Mesothelial cell of epicardium (in vitro differentiated cells): ENCODE measurements at regions not wholly inside any gene's neighbourhood (a gene's known extent, or its start where the extent isn't known, plus 50 kb on each side); places are given as distances from the start of the nearest gene placed in this dataset.

ENCODE experiments used
- DNase-seq, 2 experiments: peaks; one replicate each; pipeline ENCODE4 v3.0.0; 2021; ENCODE audit warnings: low spot score in 2 of 2; ENCODE audit not compliant: unreplicated experiment in 2 of 2
- H3K27ac Mint-ChIP-seq: 2 replicates; pipeline ENCODE4 v1.8.0; 2021; ENCODE audit warnings: mixed read lengths
- H3K27me3 Mint-ChIP-seq: 2 replicates; pipeline ENCODE4 v1.8.0; 2021; ENCODE audit warnings: low read depth, mixed read lengths
- H3K36me3 Mint-ChIP-seq: 2 replicates; pipeline ENCODE4 v1.8.0; 2021; ENCODE audit warnings: mixed read lengths
- H3K4me1 Mint-ChIP-seq: 2 replicates; pipeline ENCODE4 v1.8.0; 2021; ENCODE audit warnings: mixed read lengths
- H3K4me3 Mint-ChIP-seq: 2 replicates; pipeline ENCODE4 v1.8.0; 2021; ENCODE audit warnings: mild to moderate bottlenecking, moderate library complexity, mixed read lengths
- H3K9me3 Mint-ChIP-seq: 2 replicates; pipeline ENCODE4 v1.8.0; 2021; ENCODE audit warnings: mixed read lengths
- CTCF ChIP-seq: fragments of 200-600 bp; sonication (generic); IDR thresholded peaks from one replicate; pipeline ENCODE4 v1.5.0; 2021; ENCODE audit warnings: antibody characterized with exemption; ENCODE audit not compliant: unreplicated experiment

- no peak for TF ChIP-seq CTCF
- Mint-ChIP-seq H3K4me3 (no peak overlapping the region), H3K4me1 (no peaks in the 10 kb centered on the region), H3K9me3 (no peaks in the 10 kb centered on the region), H3K36me3 (no peaks in the 10 kb centered on the region), H3K27ac (no peak overlapping the region), H3K27me3 (no peaks in the 10 kb centered on the region)
- no peak for DNase-seq
Measured at GRCh38 chr1:173280899-173281660, 73.9 kb upstream of the TNFSF4 start.

GRCh38 chr1:173285048-173285447, 77.9 kb upstream of the TNFSF4 start:
- Mint-ChIP-seq H3K27me3 (no peaks in the 10 kb centered on the region), H3K9me3 (peaks cover 7% of the 10 kb centered on the region), H3K27ac (no peak overlapping the region), H3K4me3 (no peak overlapping the region), H3K36me3 (no peaks in the 10 kb centered on the region), H3K4me1 (no peaks in the 10 kb centered on the region)
- TF ChIP-seq CTCF: no peak
- DNase-seq: no peak

- Mint-ChIP-seq H3K27me3 (no peaks in the 10 kb centered on the region), H3K36me3 (no peaks in the 10 kb centered on the region), H3K4me1 (no peaks in the 10 kb centered on the region), H3K9me3 (peaks cover 17% of the 10 kb centered on the region), H3K27ac (no peak overlapping the region), H3K4me3 (no peak overlapping the region)
- TF ChIP-seq CTCF: no peak
- DNase-seq: no peak
Measured at GRCh38 chr1:173287785-173288184, 80.7 kb upstream of the TNFSF4 start.

GRCh38 chr1:173293756-173294155, 86.6 kb upstream of the TNFSF4 start:
- Mint-ChIP-seq H3K27me3 (peaks cover 10% of the 10 kb centered on the region), H3K4me3 (no peak overlapping the region), H3K27ac (no peak overlapping the region), H3K36me3 (no peaks in the 10 kb centered on the region), H3K9me3 (peaks cover 26% of the 10 kb centered on the region), H3K4me1 (no peaks in the 10 kb centered on the region)
- no peak for DNase-seq
- no peak for TF ChIP-seq CTCF

GRCh38 chr1:173294843-173295242, 87.7 kb upstream of the TNFSF4 start:
- peaks cover 21% of the 10 kb centered on the region for H3K9me3 Mint-ChIP-seq
- peaks cover 12% of the 10 kb centered on the region for H3K27me3 Mint-ChIP-seq
- no peak overlapping the region for H3K27ac Mint-ChIP-seq
- TF ChIP-seq CTCF: no peak
- no peaks in the 10 kb centered on the region for H3K36me3 Mint-ChIP-seq
- no peak overlapping the region for H3K4me3 Mint-ChIP-seq
- no peak for DNase-seq
- H3K4me1 Mint-ChIP-seq: no peaks in the 10 kb centered on the region
